Neural cell (in vitro differentiated cells): ENCODE measurements at regions not wholly inside any gene's neighbourhood (a gene's known extent, or its start where the extent isn't known, plus 50 kb on each side); places are given as distances from the start of the nearest gene placed in this dataset.

Experiments
- H2AFZ ChIP-seq: fragments of 200-600, 300-800 bp; sonication (generic), shearing (Covaris generic); 2 replicates; pipeline ENCODE4 v1.6.0; 2014; ENCODE audit warnings: low read depth, mild to moderate bottlenecking, antibody characterized with exemption, low read length, moderate library complexity
- H3F3A ChIP-seq: fragments of 200-600 bp; shearing (Covaris generic); 2 replicates; pipeline ENCODE4 v1.6.1; 2016; ENCODE audit warnings: mild to moderate bottlenecking, moderate library complexity, mixed read lengths, antibody characterized with exemption, low read length; ENCODE audit not compliant: insufficient read depth, poor library complexity, severe bottlenecking
- H3K27ac ChIP-seq: fragments of 200-600, 300-800 bp; sonication (generic), shearing (Covaris generic); 2 replicates; pipeline ENCODE4 v1.5.1; 2014; ENCODE audit warnings: mild to moderate bottlenecking, low read length, moderate library complexity
- H3K27me3 ChIP-seq: fragments of 300-800, 200-600 bp; sonication (generic), shearing (Covaris generic); 2 replicates; pipeline ENCODE4 v1.6.0; 2014; ENCODE audit warnings: mild to moderate bottlenecking, low read depth, low read length, moderate library complexity; ENCODE audit not compliant: insufficient read depth
- H3K36me3 ChIP-seq: fragments of 300-800, 200-600 bp; sonication (generic), shearing (Covaris generic); 2 replicates; pipeline ENCODE4 v1.5.1; 2014; ENCODE audit warnings: mild to moderate bottlenecking, antibody characterized with exemption, low read length, moderate library complexity; ENCODE audit not compliant: insufficient read depth
- H3K4me2 ChIP-seq: fragments of 300-800, 200-600 bp; sonication (generic), shearing (Covaris generic); 2 replicates; pipeline ENCODE4 v1.6.0; 2014; ENCODE audit warnings: mild to moderate bottlenecking, low read length
- H3K4me3 ChIP-seq: fragments of 300-800, 200-600 bp; sonication (generic), shearing (Covaris generic); 2 replicates; pipeline ENCODE4 v1.5.1; 2014; ENCODE audit warnings: mild to moderate bottlenecking, low read length, moderate library complexity
- H3K79me2 ChIP-seq: fragments of 200-600 bp; shearing (Covaris generic); replicated peaks from 2 replicates; pipeline ENCODE4 v1.6.0; 2014; ENCODE audit warnings: mild to moderate bottlenecking, low read length, moderate library complexity; ENCODE audit not compliant: insufficient read depth
- H3K9ac ChIP-seq: fragments of 300-800, 200-600 bp; sonication (generic), shearing (Covaris generic); 2 replicates; pipeline ENCODE4 v1.6.1; 2016; ENCODE audit warnings: mild to moderate bottlenecking, low read length, mixed read lengths
- H3K9me2 ChIP-seq: fragments of 200-600 bp; shearing (Covaris generic); 2 replicates; pipeline ENCODE4 v1.6.1; 2016; ENCODE audit warnings: mild to moderate bottlenecking, low read length, mixed read lengths; ENCODE audit not compliant: insufficient read depth
- H3K9me3 ChIP-seq: fragments of 200-600, 300-800 bp; sonication (generic), shearing (Covaris generic); 2 replicates; pipeline ENCODE4 v1.6.1; 2016; ENCODE audit warnings: mild to moderate bottlenecking, mixed run types, low read length, moderate library complexity, mixed read lengths
- H4K20me1 ChIP-seq: fragments of 200-600 bp; shearing (Covaris generic); 2 replicates; pipeline ENCODE4 v1.6.1; 2016; ENCODE audit warnings: mild to moderate bottlenecking, mixed run types; ENCODE audit not compliant: insufficient read depth
- CTCF ChIP-seq: fragments of 450-650 bp; IDR thresholded peaks from 2 replicates; pipeline ENCODE4 v1.5.1; 2014; ENCODE audit warnings: antibody characterized with exemption, mild to moderate bottlenecking, moderate library complexity; ENCODE audit not compliant: poor library complexity, severe bottlenecking
- EP300 ChIP-seq: fragments of 450-650 bp; conservative IDR thresholded peaks from 2 replicates; pipeline ENCODE4 v1.6.1; 2014; ENCODE audit warnings: antibody characterized with exemption, mild to moderate bottlenecking, moderate library complexity; ENCODE audit not compliant: poor library complexity, severe bottlenecking
- EZH2 ChIP-seq: fragments of 200-600, 300-800 bp; shearing (Covaris generic), sonication (generic); IDR thresholded peaks from 2 replicates; pipeline ENCODE4 v1.6.1; 2014; ENCODE audit warnings: antibody characterized with exemption, low read length, borderline replicate concordance, mild to moderate bottlenecking; ENCODE audit not compliant: insufficient read depth, poor library complexity, severe bottlenecking
- MXI1 ChIP-seq: fragments of 450-650 bp; conservative IDR thresholded peaks from 2 replicates; pipeline ENCODE4 v1.6.1; 2014; ENCODE audit warnings: antibody characterized with exemption, mild to moderate bottlenecking; ENCODE audit not compliant: poor library complexity, severe bottlenecking
- POLR2AphosphoS5 ChIP-seq: IDR thresholded peaks from 2 replicates; pipeline ENCODE4 v1.6.1; 2012
- RAD21 ChIP-seq: fragments of 450-650 bp; conservative IDR thresholded peaks from 2 replicates; pipeline ENCODE4 v1.6.1; 2014; ENCODE audit warnings: antibody characterized with exemption, mild to moderate bottlenecking, moderate library complexity
- REST ChIP-seq: IDR thresholded peaks from 2 replicates; pipeline ENCODE4 v1.6.1; 2012; ENCODE audit warnings: borderline replicate concordance
- SMC3 ChIP-seq: fragments of 450-650 bp; conservative IDR thresholded peaks from 2 replicates; pipeline ENCODE4 v1.6.1; 2014; ENCODE audit warnings: antibody characterized with exemption, mild to moderate bottlenecking, moderate library complexity; ENCODE audit not compliant: poor library complexity
- TAF1 ChIP-seq: IDR thresholded peaks from 2 replicates; pipeline ENCODE4 v1.6.1; 2012; ENCODE audit warnings: low read depth

GRCh38 chr4:8741513-8742226 lies 130.0 kb downstream of the HMX1 start:
- Histone ChIP-seq H3K36me3 (no peaks in the 10 kb centered on the region), H3K27ac (no peak overlapping the region), H3K9me3 (no peaks in the 10 kb centered on the region), H3K9ac (no peak overlapping the region), H3K27me3 (no peaks in the 10 kb centered on the region), H3K9me2 (no peaks in the 10 kb centered on the region), H3F3A (no peaks in the 10 kb centered on the region), H3K79me2 (no peaks in the 10 kb centered on the region), H3K4me3 (no peak overlapping the region), H3K4me2 (no peak overlapping the region), H4K20me1 (no peaks in the 10 kb centered on the region), H2AFZ (no peak overlapping the region)
- TF ChIP-seq POLR2AphosphoS5 (no peak), RAD21 (no peak), TAF1 (no peak), SMC3 (no peak), REST (no peak), CTCF (no peak), EP300 (no peak), EZH2 (no peak)

GRCh38 chr4:8740666-8741395 lies 130.8 kb downstream of the HMX1 start:
- H3F3A ChIP-seq = no peaks in the 10 kb centered on the region
- no peaks in the 10 kb centered on the region for H3K27me3 ChIP-seq
- no peaks in the 10 kb centered on the region for H3K79me2 ChIP-seq
- no peaks in the 10 kb centered on the region for H3K9me3 ChIP-seq
- no peaks in the 10 kb centered on the region for H4K20me1 ChIP-seq
- no peak overlapping the region for H3K27ac ChIP-seq
- H2AFZ ChIP-seq = no peak overlapping the region
- H3K9me2 ChIP-seq = no peaks in the 10 kb centered on the region
- H3K9ac ChIP-seq = no peak overlapping the region
- H3K4me2 ChIP-seq = no peak overlapping the region
- H3K4me3 ChIP-seq = no peak overlapping the region
- TF ChIP-seq CTCF = no peak
- no peak for TF ChIP-seq REST
- TF ChIP-seq EZH2 = no peak
- no peak for TF ChIP-seq TAF1
- TF ChIP-seq EP300 = no peak
- no peak for TF ChIP-seq RAD21
- TF ChIP-seq MXI1 = no peak
- TF ChIP-seq POLR2AphosphoS5 = no peak
- no peak for TF ChIP-seq SMC3
- no peaks in the 10 kb centered on the region for H3K36me3 ChIP-seq
